ENCODE measurements at regions not wholly inside any gene's neighbourhood (a gene's known extent, or its start where the extent isn't known, plus 50 kb on each side); places are given as distances from the start of the nearest gene placed in this dataset.

DNA sequence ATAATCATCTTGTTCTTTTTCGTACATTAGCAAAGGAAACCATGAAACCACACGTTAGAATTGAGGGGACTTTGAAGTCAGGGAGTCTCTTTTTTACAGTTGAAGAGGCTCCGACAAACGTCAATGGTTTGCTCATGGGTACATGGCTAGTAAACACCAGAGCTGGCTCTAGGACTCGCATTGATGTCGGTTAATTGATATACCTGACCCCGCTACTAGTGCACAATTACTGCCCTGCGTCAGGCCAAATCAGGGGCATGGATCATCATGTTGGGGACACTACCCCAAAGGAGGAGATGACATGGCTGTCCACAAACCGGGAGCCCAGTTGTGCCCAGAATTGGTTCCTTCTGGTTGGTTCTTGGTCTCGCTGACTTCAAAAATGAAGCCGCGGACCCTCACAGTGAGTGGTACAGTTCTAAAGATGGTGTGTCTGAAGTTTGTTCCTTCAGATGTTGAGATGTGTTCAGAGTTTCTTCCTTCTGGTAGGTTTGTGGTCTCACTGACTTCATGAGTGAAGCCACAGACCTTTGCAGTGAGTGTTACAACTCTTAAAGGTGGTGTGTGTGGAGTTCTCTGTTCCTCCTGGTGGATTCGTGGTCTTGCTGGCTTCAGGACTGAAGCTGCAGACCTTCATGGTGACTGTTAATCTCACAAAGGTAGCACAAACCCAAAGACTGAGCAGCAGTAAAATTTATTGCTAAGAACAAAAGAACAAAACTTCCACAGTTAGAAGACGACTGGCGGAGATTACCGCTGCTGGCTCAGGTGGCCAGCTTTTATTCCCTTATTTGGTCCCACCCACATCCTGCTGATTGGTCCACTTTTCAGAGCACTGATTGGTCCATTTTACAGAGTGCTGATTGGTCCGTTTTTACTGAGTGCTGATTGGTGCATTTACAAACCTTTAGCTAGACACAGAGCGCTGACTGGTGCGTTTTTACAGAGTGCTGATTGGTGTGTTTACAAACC, 126.9 kb upstream of the ERRFI1 start:
- TF ChIP-seq, protein P1, sequence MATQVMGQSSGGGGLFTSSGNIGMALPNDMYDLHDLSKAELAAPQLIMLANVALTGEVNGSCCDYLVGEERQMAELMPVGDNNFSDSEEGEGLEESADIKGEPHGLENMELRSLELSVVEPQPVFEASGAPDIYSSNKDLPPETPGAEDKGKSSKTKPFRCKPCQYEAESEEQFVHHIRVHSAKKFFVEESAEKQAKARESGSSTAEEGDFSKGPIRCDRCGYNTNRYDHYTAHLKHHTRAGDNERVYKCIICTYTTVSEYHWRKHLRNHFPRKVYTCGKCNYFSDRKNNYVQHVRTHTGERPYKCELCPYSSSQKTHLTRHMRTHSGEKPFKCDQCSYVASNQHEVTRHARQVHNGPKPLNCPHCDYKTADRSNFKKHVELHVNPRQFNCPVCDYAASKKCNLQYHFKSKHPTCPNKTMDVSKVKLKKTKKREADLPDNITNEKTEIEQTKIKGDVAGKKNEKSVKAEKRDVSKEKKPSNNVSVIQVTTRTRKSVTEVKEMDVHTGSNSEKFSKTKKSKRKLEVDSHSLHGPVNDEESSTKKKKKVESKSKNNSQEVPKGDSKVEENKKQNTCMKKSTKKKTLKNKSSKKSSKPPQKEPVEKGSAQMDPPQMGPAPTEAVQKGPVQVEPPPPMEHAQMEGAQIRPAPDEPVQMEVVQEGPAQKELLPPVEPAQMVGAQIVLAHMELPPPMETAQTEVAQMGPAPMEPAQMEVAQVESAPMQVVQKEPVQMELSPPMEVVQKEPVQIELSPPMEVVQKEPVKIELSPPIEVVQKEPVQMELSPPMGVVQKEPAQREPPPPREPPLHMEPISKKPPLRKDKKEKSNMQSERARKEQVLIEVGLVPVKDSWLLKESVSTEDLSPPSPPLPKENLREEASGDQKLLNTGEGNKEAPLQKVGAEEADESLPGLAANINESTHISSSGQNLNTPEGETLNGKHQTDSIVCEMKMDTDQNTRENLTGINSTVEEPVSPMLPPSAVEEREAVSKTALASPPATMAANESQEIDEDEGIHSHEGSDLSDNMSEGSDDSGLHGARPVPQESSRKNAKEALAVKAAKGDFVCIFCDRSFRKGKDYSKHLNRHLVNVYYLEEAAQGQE (IDR thresholded peaks at IDR 0.05; ENCODE audit: low read depth), result no peak
- TF ChIP-seq YY1 (IDR thresholded peaks at IDR 0.05; ENCODE audit: low read depth) (no peak), EP300 (IDR thresholded peaks at IDR 0.05; ENCODE audit: borderline replicate concordance) (no peak), TCF12 (IDR thresholded peaks at IDR 0.05; ENCODE audit: low read depth) (no peak), EGR1 (IDR thresholded peaks at IDR 0.05) (no peak), NFIC (IDR thresholded peaks at IDR 0.05) (no peak), TAF1 (IDR thresholded peaks at IDR 0.05; ENCODE audit: low read depth) (no peak), RAD21 (IDR thresholded peaks at IDR 0.05; ENCODE audit: low read depth) (no peak), CEBPB (IDR thresholded peaks at IDR 0.05) (no peak), CREB1 (IDR thresholded peaks at IDR 0.05; ENCODE audit: low read depth) (no peak), ZBTB7A (IDR thresholded peaks at IDR 0.05; ENCODE audit: low read depth) (no peak), FOXM1 (IDR thresholded peaks at IDR 0.05; ENCODE audit: borderline replicate concordance, low read depth) (no peak)
- TF ChIP-seq, protein P2, sequence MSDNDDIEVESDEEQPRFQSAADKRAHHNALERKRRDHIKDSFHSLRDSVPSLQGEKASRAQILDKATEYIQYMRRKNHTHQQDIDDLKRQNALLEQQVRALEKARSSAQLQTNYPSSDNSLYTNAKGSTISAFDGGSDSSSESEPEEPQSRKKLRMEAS (IDR thresholded peaks at IDR 0.05), result no peak

DNA sequence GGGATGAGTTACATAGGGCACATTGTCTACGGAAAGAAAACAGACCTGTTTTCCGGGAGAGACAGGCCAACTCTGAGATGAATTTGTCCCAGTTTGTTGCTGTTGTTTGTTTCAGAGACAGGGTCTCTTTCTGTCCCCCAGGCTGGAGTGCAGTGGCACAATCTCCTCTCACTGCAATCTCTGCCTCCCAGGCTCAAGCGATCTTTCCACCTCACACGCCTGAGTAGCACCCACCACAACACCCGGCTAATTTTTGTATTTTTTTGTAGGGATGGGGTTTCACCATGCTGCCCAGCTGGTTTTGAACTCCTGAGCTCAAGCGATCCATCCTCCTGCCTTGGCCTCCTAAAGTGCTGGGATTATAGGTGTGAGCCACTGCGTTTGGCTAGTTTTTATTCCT, 125.5 kb upstream of the ERRFI1 start:
- TF ChIP-seq NFIC (IDR thresholded peaks at IDR 0.05) (no peak), TCF12 (IDR thresholded peaks at IDR 0.05; ENCODE audit: low read depth) (no peak), EP300 (IDR thresholded peaks at IDR 0.05; ENCODE audit: borderline replicate concordance) (no peak), CREB1 (IDR thresholded peaks at IDR 0.05; ENCODE audit: low read depth) (no peak), CEBPB (IDR thresholded peaks at IDR 0.05) (no peak), ZBTB7A (IDR thresholded peaks at IDR 0.05; ENCODE audit: low read depth) (no peak), EGR1 (IDR thresholded peaks at IDR 0.05) (no peak), RAD21 (IDR thresholded peaks at IDR 0.05; ENCODE audit: low read depth) (no peak), FOXM1 (IDR thresholded peaks at IDR 0.05; ENCODE audit: borderline replicate concordance, low read depth) (no peak), TAF1 (IDR thresholded peaks at IDR 0.05; ENCODE audit: low read depth) (no peak), TEAD4 (IDR thresholded peaks at IDR 0.05) (no peak)
- TF ChIP-seq, protein P2 (IDR thresholded peaks at IDR 0.05), result no peak
- TF ChIP-seq, protein P3, sequence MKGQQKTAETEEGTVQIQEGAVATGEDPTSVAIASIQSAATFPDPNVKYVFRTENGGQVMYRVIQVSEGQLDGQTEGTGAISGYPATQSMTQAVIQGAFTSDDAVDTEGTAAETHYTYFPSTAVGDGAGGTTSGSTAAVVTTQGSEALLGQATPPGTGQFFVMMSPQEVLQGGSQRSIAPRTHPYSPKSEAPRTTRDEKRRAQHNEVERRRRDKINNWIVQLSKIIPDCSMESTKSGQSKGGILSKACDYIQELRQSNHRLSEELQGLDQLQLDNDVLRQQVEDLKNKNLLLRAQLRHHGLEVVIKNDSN (IDR thresholded peaks at IDR 0.05), result no peak
- TF ChIP-seq, protein P1 (IDR thresholded peaks at IDR 0.05; ENCODE audit: low read depth), result no peak

DNA sequence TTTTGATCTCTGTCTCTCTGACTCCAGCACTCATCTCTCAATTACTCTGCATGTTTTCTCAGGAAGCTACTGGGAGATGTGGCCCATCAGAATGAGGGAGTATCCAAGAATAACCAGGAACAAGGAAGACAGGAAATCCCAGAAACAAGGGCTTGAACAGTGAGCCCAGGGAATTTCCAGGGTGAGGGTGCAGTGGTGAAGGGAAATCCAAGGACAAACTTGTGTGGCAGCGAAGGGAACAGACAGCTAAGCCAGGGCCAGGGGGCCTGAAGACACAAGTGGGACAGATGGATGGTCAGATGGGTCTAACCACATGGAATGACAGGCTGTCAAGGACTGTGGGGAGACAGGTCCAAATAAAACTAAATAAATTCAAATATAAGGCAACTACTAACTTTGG, 121.8 kb upstream of the ERRFI1 start:
- no peak for TF ChIP-seq CEBPB (IDR thresholded peaks at IDR 0.05)
- no peak for TF ChIP-seq RAD21 (IDR thresholded peaks at IDR 0.05; ENCODE audit: low read depth)
- TF ChIP-seq CREB1 (IDR thresholded peaks at IDR 0.05; ENCODE audit: low read depth), result no peak
- TF ChIP-seq TAF1 (IDR thresholded peaks at IDR 0.05; ENCODE audit: low read depth), result no peak
- TF ChIP-seq, protein P2 (IDR thresholded peaks at IDR 0.05), result no peak
- no peak for TF ChIP-seq FOXM1 (IDR thresholded peaks at IDR 0.05; ENCODE audit: borderline replicate concordance, low read depth)
- TF ChIP-seq EGR1 (IDR thresholded peaks at IDR 0.05), result no peak
- TF ChIP-seq TEAD4 (IDR thresholded peaks at IDR 0.05), result no peak
- TF ChIP-seq, protein P1 (IDR thresholded peaks at IDR 0.05; ENCODE audit: low read depth), result no peak
- no peak for TF ChIP-seq EP300 (IDR thresholded peaks at IDR 0.05; ENCODE audit: borderline replicate concordance)
- no peak for TF ChIP-seq TCF12 (IDR thresholded peaks at IDR 0.05; ENCODE audit: low read depth)
- TF ChIP-seq YY1 (IDR thresholded peaks at IDR 0.05; ENCODE audit: low read depth), result no peak
- no peak for TF ChIP-seq NFIC (IDR thresholded peaks at IDR 0.05)
- TF ChIP-seq ZBTB7A (IDR thresholded peaks at IDR 0.05; ENCODE audit: low read depth), result no peak
- TF ChIP-seq, protein P3 (IDR thresholded peaks at IDR 0.05), result no peak

Measured in Ishikawa (cell line).